GM12892 (cell line): ENCODE measurements at regions not wholly inside any gene's neighbourhood (a gene's known extent, or its start where the extent isn't known, plus 50 kb on each side); places are given as distances from the start of the nearest gene placed in this dataset.

Source experiments
- DNase-seq: peaks from one replicate; pipeline ENCODE4 v3.0.0; 2011; ENCODE audit not compliant: insufficient read length
- FAIRE-seq: peaks from 2 replicates; lab custom pipeline; 2011; peaks lifted over from hg19 to GRCh38; lab: Jason Lieb, UNC
- POLR2A ChIP-seq: IDR thresholded peaks from 2 replicates; pipeline ENCODE4 v1.6.1; 2011; ENCODE audit warnings: low read depth, low read length, control low read depth
- POLR2AphosphoS5 ChIP-seq: IDR thresholded peaks from 2 replicates; pipeline ENCODE4 v1.6.1; 2011; ENCODE audit warnings: low read depth, low read length, control low read depth
- TAF1 ChIP-seq: IDR thresholded peaks from 2 replicates; pipeline ENCODE4 v1.6.1; 2011; ENCODE audit warnings: low read depth, mild to moderate bottlenecking, control low read depth, low read length, borderline replicate concordance

DNA sequence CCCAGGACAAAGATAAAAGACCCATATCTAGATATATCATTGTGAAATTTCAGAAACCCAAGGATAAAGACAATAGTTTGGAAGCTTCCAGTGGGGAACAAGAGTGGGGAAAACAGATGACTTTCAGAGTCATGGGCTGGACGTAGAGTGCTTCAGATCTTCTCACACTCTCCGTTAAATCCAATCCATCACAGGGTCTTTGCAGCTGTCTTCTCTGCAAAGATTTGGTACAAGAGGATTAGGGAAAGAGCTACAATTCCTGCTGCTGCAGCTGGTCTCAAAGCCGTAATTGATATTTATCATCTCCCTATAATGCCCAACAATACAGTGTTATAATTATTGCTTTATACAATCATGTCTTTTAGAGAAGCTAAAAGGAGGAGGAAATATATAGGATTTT is 63.4 kb upstream of the CLPB start:
- no peak for TF ChIP-seq POLR2AphosphoS5
- no peak for TF ChIP-seq TAF1
- TF ChIP-seq POLR2A, result no peak
- FAIRE-seq, result no peak
- DNase-seq, result no peak

DNA sequence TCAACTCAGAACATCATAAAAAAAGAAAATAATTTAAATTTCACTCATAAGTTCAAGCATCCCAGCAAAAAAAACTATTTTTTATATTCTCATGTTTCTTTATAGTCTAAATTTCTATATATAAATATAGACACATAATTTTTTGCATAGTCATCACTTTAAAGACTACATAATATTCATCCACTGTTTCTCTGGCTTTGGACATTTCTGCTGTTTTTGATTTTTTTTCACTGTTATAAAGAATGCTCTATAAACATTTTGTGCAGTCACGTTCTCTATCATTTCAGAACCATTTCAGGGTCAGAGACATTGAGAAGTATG is 59.7 kb upstream of the CLPB start:
- no peak for TF ChIP-seq POLR2A
- no peak for TF ChIP-seq TAF1
- no peak for TF ChIP-seq POLR2AphosphoS5
- FAIRE-seq (no peak), DNase-seq (no peak)

DNA sequence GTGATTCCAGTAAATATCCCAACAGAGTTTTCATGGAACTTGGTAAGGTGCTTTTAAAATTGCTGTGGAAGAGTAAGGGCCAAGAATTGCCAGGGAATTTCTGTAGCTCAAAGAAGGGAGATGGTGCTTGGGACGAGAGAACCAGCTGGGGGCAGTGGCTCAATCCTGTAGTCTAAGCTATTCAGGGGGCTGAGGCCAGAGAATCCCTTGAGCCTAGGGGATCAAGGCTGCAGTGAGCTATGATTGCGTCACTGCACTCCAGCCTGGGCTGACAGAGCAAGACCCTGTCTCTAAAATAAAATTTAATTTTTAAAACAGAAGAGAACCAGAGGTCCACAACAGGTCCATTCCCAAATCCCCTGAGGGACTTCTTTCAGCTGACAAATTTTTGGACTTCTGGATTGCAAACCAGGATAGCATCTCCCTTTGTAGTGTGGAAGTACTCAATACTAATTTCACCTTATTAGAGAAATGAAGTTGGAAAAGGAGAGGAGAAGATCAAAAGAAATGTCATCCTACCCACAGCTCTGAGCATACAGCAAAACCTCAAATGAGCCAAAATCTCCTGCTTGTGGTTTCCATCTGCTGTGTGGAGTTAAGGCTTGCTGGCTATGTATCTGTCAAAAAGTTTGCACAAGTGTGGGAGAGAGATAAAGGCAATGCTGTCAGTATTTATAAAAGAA is 59.2 kb upstream of the CLPB start:
- DNase-seq (no peak), FAIRE-seq (no peak)
- no peak for TF ChIP-seq POLR2A
- TF ChIP-seq TAF1, result no peak
- no peak for TF ChIP-seq POLR2AphosphoS5

DNA sequence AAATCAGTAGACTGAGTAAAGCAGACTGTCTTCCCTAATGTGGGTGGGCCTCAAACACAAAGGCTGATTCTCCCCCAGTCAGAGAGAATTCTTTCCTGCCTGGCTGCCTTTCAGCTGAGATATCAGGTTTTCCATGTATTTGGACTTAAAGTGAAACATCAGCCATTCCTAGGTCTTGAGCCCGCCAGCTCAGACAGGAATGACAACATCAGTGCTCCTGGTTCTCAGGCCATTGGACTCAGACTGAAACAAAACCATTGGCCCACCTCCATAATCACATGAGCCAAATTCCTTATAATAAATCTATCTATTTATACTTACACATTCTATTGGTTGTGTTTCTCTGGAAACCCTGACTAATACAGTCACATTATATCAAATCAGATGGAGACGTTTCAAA is 56.7 kb upstream of the CLPB start:
- FAIRE-seq, result no peak
- TF ChIP-seq POLR2A (no peak), POLR2AphosphoS5 (no peak), TAF1 (no peak)
- no peak for DNase-seq
